ENCODE measurements at regions not wholly inside any gene's neighbourhood (a gene's known extent, or its start where the extent isn't known, plus 50 kb on each side); places are given as distances from the start of the nearest gene placed in this dataset.

GRCh38 chr2:22397847-22398246, 987.1 kb upstream of the KLHL29 start:
- TF ChIP-seq EZH2 (IDR thresholded peaks at IDR 0.05) (no peak), POLR2AphosphoS5 (IDR thresholded peaks at IDR 0.05; ENCODE audit: borderline replicate concordance, low read depth, low read length) (no peak), FOXP2 (optimal IDR thresholded peaks at IDR 0.05; ENCODE audit: control extremely low read depth, extremely low read length, insufficient read depth) (no peak)

Measured in SK-N-MC (cell line).